ENCODE measurements at regions not wholly inside any gene's neighbourhood (a gene's known extent, or its start where the extent isn't known, plus 50 kb on each side); places are given as distances from the start of the nearest gene placed in this dataset.
A peak's percentile ranks its signal among the peaks of the same experiment; 100 is the strongest.
"Not testable (repeated sequence)": the region's sequence is repeated elsewhere in the genome, so short reads cannot be mapped to it uniquely, and the experiment has no call there.

DNA sequence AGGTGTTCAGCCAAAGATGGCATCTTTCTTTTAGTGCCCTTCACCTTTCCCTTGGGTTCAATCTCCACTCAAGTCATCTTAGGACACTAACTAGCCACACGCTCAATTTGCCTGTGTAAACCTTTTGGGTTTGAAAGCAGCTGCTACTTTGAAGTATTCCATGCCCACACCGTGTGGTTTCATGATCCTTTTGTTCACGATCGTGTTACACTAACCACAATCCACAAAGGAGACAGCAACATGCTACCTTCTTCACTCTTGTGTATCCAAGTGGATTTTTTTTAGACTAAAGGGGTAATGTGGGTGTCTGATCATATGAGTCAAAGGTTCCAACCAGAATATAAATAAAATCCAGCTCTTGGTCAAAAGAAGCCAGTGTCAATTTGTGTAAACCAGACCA, 122.7 kb upstream of the FAR2 start:
- DNase-seq (ENCODE audit: extremely low read depth, low read depth, low spot score), result no peak

DNA sequence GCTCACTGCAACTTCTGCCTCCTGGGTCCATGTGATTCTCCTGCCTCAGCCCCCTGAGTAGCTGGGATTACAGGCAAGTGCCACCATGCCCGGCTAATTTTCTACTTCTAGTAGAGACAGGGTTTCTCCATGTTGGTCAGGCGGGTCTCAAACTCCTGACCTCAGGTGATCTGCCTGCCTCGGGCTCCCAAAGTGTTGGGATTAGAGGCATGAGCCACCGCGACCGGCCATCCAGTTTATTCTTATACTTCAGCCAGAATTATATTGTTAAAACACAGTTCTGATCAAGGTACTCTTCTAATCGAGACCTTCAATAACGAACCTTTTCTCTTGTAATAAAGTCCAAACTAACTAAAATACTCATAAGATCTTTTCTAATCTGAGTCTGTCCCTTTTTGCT, 119.6 kb upstream of the FAR2 start:
- not testable (repeated sequence) for DNase-seq (ENCODE audit: extremely low read depth, low read depth, low spot score)

DNA sequence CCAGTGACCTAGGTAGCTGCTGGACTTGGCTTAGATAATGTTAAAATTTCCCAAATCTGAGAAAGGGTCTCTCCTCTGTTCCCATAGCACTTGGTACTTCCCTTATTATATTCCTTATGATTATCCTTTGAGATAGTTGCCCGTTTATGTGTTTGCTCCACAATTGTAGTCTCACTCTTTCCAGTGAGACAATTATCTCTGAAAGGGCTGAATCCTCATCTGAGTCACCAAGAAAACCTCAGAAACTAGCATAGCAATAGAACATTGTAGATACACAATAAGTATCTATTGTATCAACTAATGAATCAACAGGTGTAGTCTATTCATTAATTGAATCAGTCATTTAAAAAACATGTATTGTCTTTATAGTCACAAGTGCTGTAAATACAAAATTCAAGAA, 119.1 kb upstream of the FAR2 start:
- DNase-seq (ENCODE audit: extremely low read depth, low read depth, low spot score), result no peak

DNA sequence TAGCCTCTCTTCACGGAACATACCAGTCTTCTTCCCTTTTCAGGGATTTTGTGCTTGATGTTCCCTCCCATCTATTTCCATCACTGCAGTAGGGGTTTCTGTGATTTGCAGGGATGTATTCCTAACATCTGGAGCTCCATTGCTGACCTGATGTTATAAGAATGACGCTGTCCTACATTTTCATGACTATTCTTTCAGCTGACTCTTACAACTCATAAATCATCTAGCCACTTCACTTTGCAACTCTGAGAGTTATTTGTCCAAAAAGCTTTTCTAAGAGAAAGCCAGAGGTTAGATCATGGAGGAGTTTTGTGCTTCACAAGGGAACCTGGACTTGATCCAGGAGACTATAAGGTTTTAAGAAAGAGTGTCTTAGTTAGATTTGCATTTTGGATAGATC, 116.6 kb upstream of the FAR2 start:
- DNase-seq (ENCODE audit: extremely low read depth, low read depth, low spot score), result no peak

DNA sequence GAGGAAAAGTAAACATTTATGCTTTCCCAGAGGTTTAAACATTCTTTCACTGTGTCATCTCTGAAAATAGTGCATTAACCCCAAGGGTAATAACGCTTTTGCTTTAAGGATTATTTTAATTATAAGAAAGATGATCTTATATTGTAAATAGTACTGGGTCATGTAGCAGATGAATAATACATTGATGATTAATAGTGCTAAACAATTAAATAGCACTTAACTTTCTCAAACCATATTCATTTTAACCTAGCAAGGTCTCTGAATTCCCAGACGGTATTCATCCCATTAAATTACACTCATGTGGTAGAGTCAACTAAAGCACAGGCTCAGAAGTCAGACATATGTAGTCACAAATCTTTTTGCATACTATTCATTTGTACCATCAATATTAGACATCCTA, 115.6 kb upstream of the FAR2 start:
- DNase-seq (ENCODE audit: extremely low read depth, low read depth, low spot score), result no peak

DNA sequence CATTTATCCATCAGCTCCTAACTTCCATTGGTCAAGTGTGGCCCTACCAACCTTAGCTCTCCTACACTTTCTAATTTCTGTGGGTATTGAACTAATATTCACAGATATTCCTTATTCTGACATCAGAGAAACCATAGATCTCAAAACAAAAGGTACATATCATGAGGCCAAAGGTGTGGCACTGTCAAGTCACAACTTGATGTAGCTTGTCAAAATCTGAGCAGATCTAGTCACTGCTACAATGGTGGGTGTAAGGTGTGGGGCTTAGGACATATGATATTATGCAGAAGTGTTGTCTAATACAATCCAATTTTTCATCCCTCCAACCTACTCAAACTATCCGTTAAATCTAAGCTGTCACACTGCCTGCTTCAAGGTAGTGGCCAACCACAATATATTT, 114.0 kb upstream of the FAR2 start:
- no peak for DNase-seq (ENCODE audit: extremely low read depth, low read depth, low spot score)

DNA sequence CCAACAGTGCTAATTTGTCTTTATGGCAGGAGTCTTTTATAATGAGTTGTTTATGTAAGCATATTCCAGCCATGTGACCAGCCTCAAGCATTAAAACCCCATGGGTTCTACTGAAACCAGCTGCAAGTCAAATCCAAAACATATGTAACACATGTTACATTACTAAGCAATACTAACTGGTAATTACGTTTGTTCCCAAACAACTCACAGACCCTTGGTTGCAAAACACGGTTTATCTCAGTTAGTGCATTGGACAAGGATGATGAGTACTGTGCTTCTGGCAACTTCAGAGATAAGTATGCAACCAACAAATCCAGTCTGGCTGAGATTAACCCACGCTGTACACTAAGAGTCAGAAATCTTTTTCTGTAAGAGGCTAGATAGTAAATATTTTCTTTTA, 110.1 kb upstream of the FAR2 start:
- no peak for DNase-seq (ENCODE audit: extremely low read depth, low read depth, low spot score)

DNA sequence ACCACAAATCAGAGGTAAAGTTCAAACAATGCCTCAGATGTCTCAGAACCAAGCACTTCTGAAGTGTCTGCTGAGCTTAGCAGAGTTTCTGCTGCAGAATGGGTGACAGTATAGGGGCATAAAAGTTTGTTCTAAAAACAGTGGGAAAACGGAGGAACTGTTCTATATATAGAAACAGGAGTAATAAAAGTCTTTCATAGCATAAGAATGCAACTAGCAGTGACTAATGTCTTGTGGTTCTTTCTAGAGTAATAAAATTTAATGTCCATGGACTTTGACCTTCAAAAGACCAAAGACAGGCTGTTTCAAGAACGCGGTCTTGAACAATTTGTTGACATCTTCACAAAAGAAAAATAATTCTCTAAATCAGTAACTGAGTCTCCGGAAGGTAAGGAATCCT, 107.5 kb upstream of the FAR2 start:
- DNase-seq (ENCODE audit: extremely low read depth, low read depth, low spot score), result no peak

DNA sequence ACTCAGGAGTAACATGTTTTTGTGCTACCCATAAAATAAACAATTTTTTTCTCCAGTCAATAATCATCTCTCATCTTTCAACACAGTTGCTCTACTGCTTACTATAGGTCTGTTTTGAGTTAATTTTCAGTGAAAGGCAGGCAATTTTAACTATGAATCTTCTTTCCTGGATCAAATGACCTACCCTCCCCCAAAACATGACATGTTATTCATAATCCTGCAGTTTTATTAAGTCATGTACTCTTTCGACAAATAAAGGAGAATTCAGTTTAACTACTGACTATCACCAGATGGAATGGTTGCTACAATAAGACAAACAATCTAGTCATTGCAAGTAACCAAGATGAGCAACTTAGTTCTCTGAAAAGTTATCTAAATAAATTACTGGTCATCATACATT, 106.0 kb upstream of the FAR2 start:
- no peak for DNase-seq (ENCODE audit: extremely low read depth, low read depth, low spot score)

DNA sequence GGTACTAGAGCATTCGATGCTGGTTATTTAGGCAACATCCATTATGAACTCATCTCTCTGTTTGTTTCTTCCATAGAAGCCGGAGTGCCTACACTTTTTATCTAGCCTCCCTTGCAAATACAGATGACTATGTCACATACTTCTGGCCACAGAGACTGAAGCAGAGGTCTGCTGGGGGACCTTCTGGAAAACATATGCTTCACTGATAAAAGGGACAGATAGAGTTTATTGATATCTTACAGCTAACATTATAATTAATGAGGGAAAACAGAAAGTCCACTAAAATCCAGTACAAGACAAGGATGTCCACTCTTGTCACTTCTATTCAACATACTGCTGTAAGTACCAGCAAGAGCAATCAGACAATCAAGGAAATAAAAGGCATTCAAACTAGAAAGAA, 104.3 kb upstream of the FAR2 start:
- no peak for DNase-seq (ENCODE audit: extremely low read depth, low read depth, low spot score)

DNA sequence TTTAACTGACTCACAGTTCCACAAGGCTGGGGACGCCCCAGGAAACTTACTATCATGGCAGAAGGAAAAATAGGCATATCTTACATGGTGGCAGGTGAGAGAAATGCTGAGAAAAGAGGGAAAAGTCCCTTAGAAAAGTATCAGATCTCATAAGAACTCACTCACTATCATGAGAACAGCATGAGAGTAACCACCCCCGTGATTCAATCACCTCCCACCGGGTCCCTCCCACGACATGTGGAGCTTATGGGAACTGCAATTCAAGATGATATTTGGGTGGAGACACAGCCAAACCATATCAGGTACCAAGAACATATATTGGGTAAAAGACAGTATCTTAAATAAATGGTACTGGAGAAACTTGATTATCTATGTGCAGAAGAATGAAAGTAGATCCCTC, 100.3 kb upstream of the FAR2 start:
- DNase-seq (ENCODE audit: extremely low read depth, low read depth, low spot score), result no peak

DNA sequence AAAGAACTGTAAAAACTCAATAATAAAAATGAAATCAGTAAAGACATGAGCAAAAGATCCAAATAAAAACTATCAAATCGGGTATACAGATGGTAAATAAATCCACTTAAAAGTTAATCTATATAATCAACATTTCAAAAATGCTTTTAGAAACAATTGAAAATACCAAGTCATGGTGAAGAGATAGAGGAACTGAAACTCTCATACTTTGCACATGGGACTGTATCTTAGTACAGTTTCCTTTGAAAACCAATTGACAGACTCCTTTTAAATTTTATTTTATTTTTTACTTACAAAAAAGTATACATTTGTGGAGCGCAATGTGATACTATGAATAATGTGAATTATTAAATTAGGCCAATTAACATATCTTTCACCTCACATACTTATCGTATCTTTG, 98.6 kb upstream of the FAR2 start:
- DNase-seq (ENCODE audit: extremely low read depth, low read depth, low spot score), result no peak

DNA sequence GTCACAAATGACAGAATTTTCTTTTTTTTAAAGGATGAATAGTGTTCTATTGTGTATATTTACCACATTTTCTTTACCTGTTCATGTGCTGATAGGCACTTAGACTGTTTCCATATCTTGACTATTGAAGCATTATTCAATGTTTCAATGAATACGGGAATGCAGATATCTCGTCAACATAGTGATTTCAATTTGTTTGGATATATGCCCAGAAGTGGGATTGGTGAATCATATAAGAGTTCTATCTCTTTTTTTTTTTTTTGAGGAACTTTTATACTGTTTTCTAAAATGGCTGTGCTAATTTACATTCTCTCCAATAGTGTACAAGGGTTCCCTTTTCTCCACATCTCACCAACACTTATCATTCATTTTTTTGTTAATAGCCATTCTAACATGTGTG, 97.9 kb upstream of the FAR2 start:
- no peak for DNase-seq (ENCODE audit: extremely low read depth, low read depth, low spot score)

DNA sequence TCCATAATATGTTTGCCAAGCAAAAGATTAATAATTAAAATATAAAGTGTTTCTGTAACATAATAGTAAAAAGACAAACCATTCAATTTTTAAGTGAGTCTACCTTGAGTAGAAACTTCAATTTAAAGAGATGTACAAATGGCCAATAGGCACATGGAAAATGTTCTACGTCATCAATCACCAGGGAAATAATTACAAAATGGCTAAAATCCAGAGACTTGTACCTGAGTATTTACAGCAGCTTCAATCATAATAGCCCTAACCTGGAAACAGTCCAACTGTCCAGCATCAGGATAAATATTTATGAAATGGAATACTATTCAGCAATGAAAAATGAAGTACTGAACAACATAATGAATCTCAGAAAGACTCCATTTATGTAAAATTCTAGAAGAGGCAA, 95.5 kb upstream of the FAR2 start:
- no peak for DNase-seq (ENCODE audit: extremely low read depth, low read depth, low spot score)

DNA sequence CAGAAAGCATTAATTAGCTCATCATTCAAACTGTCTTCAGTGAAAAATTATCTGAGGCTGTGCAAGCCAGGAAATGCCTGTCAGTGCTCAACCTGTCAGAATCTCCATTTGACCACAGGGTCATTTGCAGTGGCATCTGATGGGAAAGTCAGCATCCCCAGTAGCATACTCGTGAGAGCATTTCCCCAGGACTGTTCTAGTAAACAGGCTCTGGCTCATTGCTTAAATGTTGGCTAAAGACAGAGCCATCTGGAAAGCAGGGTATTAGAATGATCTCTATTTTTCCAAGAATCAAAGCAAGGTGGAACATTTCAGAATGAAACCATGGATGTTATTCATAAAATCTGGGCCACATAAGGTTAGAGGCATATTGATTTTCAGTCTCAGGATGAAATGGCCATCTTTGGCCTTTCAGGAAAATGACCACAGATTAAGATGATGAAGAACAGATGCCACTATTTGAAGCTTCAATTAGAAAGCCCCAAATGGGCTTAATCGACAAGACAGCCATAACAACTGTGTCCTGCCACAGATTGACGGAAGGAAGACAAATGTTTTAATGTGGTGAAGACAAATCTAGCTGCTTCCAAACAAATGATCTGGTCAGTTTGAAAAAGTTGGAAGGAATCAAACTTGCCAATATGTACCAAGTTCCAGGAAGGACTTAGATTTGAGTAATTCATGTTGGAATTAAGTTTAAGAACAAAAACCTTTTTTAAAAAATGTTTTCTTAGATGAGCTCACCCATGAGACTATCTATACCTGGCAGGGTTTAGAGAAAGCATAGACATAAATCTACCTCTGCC, 94.0 kb upstream of the FAR2 start:
- DNase-seq (ENCODE audit: extremely low read depth, low read depth, low spot score), result no peak

DNA sequence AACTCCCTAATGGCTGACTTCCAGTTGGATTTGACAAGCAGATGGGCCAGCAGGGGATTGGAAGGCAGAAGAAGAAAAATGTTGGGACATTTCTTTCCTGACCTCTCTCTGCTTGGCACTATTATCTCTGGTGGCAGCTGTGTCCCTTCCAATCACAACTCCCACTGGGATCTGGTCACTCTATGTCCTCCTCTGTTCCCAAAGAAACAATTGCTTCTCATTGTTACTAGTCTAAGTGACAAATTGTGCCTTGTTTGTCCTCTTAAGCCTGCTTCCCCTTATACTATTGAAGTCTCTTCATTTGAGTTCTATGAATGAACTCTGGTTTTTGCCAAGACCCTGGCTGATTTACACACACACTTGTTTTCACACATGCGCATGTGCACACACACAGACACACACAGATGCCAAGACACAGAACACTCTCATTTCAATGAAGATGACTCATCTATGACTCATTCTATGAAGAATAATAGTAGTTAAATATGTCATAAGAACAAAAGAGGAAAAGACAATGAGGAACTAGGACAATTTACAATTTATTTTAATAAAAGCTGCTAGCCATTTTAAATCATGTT, 83.0 kb upstream of the FAR2 start:
- DNase-seq (ENCODE audit: extremely low read depth, low read depth, low spot score), result no peak

DNA sequence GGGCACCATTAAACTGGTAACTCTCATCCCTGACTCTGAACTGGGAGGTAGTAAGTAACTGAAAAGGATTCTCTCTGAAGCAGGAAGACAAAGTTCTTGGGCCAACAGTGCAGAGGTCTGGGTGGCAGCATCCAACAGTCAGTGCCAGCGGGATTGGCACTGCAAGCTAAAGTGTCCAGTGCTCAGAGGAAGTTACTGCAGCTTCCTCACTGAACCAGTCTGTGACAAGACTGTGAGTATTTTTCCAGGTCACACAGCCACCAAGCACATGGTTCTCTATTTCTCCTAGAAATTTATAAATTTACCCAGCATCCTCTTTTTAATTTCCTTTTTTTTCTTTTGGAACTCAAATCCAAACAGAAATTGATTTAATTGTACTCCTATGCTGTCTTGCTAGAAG, 81.6 kb upstream of the FAR2 start:
- no peak for DNase-seq (ENCODE audit: extremely low read depth, low read depth, low spot score)

DNA sequence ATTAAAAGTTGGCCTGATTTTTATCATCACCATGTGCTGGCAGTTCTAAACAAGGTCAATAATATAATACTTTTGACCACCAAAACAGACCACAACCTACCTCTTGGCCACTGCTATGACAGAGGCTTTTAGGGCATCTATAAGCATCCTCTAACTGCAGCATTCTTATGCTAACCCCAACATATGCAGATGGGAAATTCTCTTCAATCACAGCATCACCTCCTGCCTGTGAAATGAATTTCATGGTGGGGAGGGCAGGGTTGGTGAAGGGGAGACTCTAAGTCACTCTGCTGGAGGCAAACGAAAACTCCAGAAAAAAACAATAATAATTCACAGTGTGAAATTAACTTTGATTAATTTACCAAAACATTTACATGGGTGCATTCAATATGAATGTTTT, 78.8 kb upstream of the FAR2 start:
- no peak for DNase-seq (ENCODE audit: extremely low read depth, low read depth, low spot score)

DNA sequence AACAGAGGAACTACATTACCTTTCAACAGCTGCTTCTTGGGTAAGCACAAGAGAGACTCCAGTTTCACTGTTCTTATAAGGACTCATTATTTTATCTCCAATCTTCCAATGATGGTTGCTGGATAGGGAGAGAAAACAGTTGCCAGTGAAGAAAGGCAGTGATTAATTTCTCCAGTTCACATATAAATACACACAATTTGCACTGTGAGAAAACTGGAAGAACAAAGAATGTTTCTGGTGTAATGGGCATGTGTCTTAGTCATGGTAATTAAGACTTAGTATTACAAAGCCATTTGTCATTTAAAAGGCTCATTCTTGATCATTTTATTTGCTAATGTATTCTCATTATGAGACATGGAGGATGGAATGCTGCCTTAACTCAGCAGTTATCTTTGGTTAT, 78.0 kb upstream of the FAR2 start:
- DNase-seq (ENCODE audit: extremely low read depth, low read depth, low spot score), result no peak

DNA sequence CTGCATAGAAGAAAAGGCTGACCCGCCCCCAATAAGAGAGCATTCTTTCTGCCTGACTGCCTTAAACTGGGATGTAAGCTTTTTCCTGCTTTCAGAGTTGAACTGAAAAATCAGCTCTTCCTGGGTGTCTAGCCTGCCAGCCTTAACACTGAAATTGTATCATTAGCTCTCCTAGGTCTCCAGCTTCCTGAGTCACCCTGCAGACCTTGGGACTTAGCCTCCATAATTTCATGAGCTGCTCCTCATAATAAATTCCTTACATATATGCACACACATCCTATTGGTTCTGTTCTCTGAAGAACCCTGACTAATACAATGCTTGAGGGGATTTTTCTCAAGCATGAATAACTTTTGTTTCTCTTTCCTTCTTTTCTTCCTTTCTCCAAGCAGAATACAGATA, 76.4 kb upstream of the FAR2 start:
- DNase-seq (ENCODE audit: extremely low read depth, low read depth, low spot score), result no peak

DNA sequence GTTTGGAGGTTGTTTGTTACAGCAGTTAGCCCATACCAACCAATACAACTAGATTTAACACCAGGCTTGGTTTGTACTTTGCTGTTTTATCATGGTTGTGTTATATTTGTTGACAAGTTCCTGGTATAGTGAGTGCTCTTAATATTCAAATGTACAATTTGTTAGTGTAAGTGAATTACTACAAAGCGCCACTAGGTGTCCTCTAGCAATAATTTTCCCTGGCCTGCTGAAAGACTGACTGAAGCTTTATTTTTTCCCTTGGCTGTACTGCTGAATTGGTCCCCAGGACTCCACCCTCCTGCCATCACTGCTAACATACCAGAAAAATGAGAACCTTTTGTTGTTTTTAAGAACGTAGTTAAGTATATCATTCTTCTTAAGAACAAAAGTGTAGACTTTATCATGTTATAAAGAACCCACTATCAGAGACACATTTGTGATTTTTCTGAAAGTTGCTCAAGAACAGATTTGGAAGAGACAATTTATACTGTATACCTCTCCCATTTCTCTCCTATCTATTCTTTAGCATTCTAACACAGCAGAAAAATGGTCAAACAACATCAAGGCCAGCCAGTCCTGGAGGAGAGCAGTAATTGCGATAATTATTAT, 75.3 kb upstream of the FAR2 start:
- peak; percentile 33 for DNase-seq (ENCODE audit: extremely low read depth, low read depth, low spot score)

DNA sequence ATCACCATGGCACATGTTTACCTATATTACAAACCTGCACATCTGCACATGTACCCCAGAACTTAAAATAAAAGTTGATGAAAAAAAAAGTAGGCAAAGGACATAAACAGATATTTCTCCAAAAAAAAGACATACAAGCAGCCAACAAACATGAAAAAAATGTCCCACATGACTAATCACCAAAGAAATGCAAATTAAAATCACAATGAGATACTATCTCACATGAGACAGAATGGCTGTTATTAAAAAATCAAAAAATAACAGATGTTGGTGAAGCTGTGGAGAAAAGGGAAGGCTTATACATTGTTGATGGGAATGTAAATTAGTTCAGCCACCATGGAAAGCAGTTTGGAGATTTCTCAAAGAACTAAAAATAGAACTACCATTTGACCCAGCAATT, 68.0 kb upstream of the FAR2 start:
- DNase-seq (ENCODE audit: extremely low read depth, low read depth, low spot score), result no peak

DNA sequence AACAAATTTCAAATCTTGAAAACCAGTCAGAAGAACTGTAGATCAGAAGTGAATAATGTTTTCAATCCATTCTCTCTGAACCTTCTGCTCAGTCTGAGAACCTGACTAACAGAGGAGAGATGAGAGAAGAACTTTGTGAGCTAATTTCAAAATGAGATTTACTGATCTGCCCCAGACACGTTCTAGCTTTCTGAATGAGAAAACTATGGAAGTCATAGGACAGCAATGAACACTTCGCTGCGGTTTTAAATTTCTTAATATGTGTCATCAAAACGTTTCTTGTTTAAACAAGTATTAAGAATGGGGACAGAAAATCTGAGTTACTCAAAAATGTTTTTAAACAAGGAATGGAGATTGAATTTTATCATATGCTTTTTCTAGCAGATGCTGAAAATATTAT, 66.6 kb upstream of the FAR2 start:
- DNase-seq (ENCODE audit: extremely low read depth, low read depth, low spot score), result no peak
